Fibroblast of skin of scalp (primary cell): ENCODE measurements at regions not wholly inside any gene's neighbourhood (a gene's known extent, or its start where the extent isn't known, plus 50 kb on each side); places are given as distances from the start of the nearest gene placed in this dataset.
"Not testable (repeated sequence)": the region's sequence is repeated elsewhere in the genome, so short reads cannot be mapped to it uniquely, and the experiment has no call there.

Source experiments
- DNase-seq: peaks from one replicate; pipeline ENCODE4 v3.0.0-alpha.2; 2013

- no peak for DNase-seq
Measured at GRCh38 chrX:21225643-21226042, 148.6 kb upstream of the CNKSR2 start.

DNA sequence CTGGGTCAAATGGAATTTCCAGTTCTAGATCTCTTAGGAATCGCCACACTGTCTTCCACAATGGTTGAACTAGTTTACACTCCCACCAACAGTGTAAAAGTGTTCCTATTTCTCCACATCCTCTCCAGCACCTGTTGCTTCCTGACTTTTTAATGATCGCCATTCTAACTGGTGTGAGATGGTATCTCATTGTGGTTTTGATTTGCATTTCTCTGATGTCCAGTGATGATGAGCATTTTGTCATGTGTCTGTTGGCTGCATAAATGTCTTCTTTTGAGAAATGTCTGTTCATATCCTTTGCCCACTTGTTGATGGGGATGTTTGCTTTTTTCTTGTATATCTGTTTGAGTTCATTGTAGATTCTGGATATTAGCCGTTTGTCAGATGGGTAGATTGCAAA is 145.2 kb upstream of the CNKSR2 start:
- DNase-seq, result not testable (repeated sequence)

GRCh38 chrX:21255032-21255618 is 119.1 kb upstream of the CNKSR2 start:
- no peak for DNase-seq

DNA sequence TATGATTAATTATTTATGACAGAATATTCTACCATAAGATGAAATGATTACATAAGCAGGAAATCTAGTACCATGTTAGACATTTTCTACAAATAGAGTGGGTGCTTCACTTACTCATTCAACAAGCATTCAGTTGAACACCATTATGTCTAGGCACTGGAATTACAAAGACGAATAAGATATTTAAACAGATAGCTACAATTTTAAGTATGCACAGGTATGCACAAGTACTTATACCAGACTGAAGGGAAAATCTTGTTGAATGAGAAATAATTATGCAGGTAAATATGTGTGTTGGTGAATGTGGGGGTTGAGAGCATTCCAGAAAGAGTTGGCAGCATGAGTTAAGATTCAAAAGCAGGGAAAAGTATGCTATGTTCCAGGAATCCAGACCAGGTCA is 107.3 kb upstream of the CNKSR2 start:
- no peak for DNase-seq

- DNase-seq, result no peak
Measured at GRCh38 chrX:21276736-21277433, 97.3 kb upstream of the CNKSR2 start.

GRCh38 chrX:21289232-21289631 is 85.0 kb upstream of the CNKSR2 start:
- no peak for DNase-seq

DNA sequence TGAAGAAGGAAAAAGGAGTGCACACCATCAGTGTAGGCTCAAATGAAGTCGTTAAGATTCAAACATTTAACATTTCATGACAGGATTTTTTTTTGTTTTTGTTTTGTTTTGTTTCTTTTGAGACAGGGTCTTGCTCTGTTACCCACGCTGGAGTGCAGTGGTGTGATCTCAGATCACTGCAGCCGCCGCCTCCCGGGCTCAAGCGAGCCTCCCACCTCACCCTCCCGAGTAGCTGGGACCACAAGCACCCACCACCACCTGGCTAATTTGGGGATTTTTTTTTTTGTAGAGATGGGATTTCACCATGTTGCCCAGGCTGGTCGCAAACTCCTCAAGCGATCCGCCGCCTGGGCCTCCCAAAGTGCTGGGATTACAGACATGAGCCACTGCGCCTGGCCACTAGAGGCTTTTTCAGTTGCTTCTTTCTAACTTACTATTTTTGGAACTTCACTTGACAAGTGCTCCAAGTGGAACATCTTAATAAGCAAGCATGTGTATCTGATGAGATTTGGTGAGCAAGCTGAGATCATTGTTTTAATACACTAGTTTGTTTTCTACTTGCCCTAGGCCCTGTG is 78.9 kb upstream of the CNKSR2 start:
- no peak for DNase-seq

DNA sequence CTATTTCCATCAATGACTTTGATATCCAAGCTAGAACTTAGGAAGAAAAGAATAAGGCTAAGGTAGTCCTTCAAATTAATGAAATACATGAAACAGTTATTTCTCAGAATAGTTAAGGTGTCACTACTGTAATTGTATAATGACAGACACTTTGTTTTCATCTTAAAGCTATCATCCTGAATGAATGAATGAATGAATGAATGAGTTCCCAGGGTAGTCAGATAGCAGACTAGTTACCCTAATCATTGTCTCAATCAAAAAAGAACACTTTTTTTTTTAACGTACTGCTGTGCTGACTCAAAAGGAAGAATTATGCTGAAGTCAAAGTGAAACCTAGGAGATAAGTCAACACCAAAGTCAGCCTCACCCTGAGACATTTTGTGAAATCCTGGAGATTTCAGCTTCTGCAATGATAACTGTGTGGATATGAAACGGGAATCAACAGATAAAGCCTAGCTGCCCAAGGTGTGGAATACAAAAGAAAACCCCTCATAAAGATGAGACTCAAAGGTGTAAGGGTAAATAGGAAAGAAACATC is 68.3 kb upstream of the CNKSR2 start:
- no peak for DNase-seq

DNA sequence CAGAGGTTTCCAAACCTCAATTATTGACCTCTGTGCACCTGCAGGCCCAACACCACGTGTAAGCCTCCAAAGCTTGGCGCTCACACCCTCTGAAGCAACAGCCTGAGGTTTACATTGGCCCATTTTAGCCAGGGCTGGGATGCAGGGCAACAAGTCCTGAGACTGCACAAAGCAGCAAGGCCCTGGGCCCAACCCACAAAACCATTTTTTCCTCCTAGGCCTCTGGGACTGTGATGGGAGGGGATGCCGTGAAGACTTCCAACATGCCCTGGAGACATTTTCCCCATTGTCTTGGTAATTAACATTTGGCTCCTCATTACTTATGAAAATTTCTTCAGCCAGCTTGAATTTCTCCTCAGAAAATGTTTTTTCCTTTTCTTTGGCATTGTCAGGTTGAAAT is 54.9 kb upstream of the CNKSR2 start:
- no peak for DNase-seq
